ENCODE measurements at regions not wholly inside any gene's neighbourhood (a gene's known extent, or its start where the extent isn't known, plus 50 kb on each side); places are given as distances from the start of the nearest gene placed in this dataset.

DNA sequence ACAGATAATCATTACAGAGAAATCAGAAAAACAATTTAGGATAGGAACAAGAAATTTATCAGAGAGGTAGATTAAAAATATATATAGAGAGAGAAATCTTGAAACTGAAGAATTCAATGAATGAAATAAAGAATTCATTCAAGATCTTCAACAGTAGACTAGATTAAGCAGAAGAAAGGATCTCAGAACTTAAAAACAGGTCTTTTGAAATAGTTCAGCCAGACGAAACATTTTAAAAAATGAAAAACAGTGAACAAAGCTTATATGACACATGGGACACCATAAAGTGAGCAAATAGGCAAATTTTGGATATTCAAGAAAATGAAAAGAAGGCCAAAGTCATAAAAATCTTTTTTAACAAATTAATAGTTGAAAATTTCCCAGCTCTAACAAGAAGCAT is 138.8 kb downstream of the CASP12 start:
- peaks cover 1% of the 10 kb centered on the region for H3K4me1 Mint-ChIP-seq (ENCODE audit: low read depth)

DNA sequence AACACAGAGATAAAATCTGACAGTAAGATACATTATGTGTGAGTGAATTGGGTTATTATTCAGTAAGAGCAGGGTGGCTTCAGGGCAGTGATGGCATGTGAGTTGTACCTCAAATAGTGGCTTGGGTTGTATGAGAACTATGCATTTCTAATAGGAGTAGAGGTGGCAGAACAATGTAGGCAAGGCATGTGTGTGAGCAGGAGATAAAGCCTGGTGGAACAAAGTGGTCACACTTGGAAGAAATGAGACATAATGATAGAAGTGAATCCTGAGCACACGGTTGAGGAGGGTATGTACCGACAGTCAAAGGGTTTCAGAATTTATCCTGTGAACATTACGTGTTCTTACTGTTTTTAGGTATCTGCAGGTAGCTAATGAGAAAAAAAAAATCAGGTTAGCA is 159.3 kb downstream of the CASP12 start:
- intact Hi-C loops (cut with DNase I, micrococcal nuclease), result no loop called here
- POLR2A ChIA-PET, result no interaction called here

More for the DNA sequence above, 138.8 kb downstream of the CASP12 start:
- no peaks in the 10 kb centered on the region for H3K36me3 ChIP-seq (ENCODE audit: insufficient read depth, low read length)
- ChIA-PET CTCF (no interaction called here), POLR2A (no interaction called here)
- H3K4me3 ChIP-seq (ENCODE audit: low read length), result no peak overlapping the region
- Mint-ChIP-seq H3K4me3 (no peak overlapping the region), H3K27me3 (no peaks in the 10 kb centered on the region), H3K27ac (no peak overlapping the region), H3K36me3 (ENCODE audit: low read depth) (peaks cover 6% of the 10 kb centered on the region), H3K9me3 (peaks cover 12% of the 10 kb centered on the region)
- no peak for DNase-seq
- intact Hi-C loops (cut with DNase I, micrococcal nuclease), result no loop called here
- ATAC-seq (ENCODE audit: poor library complexity), result no peak
- H3K9me3 ChIP-seq (ENCODE audit: control insufficient read depth in 1 of 2, insufficient read depth in 1 of 2, low read length in 2 of 2), result peaks cover 10 to 11% of the 10 kb centered on the region in 2 experiments
- no peaks in the 10 kb centered on the region for H3K27me3 ChIP-seq (ENCODE audit: control insufficient read depth in 1 of 2, insufficient read depth in 2 of 2, low read length in 2 of 2)
- no peak overlapping the region for H3K27ac ChIP-seq (ENCODE audit: low read depth in 1 of 2, low read length in 2 of 2)
- no peaks in the 10 kb centered on the region for H3K4me1 ChIP-seq (ENCODE audit: insufficient read depth, low read length)
- TF ChIP-seq, protein P1, sequence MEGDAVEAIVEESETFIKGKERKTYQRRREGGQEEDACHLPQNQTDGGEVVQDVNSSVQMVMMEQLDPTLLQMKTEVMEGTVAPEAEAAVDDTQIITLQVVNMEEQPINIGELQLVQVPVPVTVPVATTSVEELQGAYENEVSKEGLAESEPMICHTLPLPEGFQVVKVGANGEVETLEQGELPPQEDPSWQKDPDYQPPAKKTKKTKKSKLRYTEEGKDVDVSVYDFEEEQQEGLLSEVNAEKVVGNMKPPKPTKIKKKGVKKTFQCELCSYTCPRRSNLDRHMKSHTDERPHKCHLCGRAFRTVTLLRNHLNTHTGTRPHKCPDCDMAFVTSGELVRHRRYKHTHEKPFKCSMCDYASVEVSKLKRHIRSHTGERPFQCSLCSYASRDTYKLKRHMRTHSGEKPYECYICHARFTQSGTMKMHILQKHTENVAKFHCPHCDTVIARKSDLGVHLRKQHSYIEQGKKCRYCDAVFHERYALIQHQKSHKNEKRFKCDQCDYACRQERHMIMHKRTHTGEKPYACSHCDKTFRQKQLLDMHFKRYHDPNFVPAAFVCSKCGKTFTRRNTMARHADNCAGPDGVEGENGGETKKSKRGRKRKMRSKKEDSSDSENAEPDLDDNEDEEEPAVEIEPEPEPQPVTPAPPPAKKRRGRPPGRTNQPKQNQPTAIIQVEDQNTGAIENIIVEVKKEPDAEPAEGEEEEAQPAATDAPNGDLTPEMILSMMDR (IDR thresholded peaks at IDR 0.05), result no peak

DNA sequence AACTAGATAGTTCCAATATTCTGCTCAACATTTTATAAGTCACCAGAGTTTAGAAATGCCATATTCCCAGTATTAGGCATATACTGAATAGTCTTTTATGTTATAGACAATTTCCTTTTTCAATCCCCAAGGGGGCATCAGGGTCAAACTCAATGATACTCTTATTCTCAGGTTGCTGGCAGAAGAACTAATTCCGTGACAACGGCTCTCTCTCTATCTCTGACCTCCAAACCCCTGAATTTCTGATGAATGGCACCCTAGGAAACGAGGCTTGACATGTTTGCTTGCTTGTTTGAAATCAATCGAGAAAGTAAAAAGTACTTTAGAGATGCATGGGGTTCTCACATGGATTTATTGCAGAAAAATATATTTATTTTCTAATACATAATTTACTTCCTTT is 160.1 kb downstream of the CASP12 start:
- Mint-ChIP-seq H3K4me3 (no peak overlapping the region), H3K4me1 (ENCODE audit: low read depth) (peaks cover 10% of the 10 kb centered on the region), H3K9me3 (peaks cover 2% of the 10 kb centered on the region), H3K36me3 (ENCODE audit: low read depth) (no peaks in the 10 kb centered on the region), H3K27me3 (no peaks in the 10 kb centered on the region), H3K27ac (no peak overlapping the region)
- DNase-seq (no peak), ATAC-seq (ENCODE audit: poor library complexity) (no peak)
- Histone ChIP-seq H3K4me1 (ENCODE audit: insufficient read depth, low read length) (no peaks in the 10 kb centered on the region), H3K4me3 (ENCODE audit: low read length) (no peak overlapping the region), H3K36me3 (ENCODE audit: insufficient read depth, low read length) (no peaks in the 10 kb centered on the region), H3K27me3 (ENCODE audit: control insufficient read depth in 1 of 2, insufficient read depth in 2 of 2, low read length in 2 of 2) (no peaks in the 10 kb centered on the region), H3K27ac (ENCODE audit: low read depth in 1 of 2, low read length in 2 of 2) (no peak overlapping the region), H3K9me3 (ENCODE audit: control insufficient read depth in 1 of 2, insufficient read depth in 1 of 2, low read length in 2 of 2) (no peaks in the 10 kb centered on the region)
- TF ChIP-seq, protein P1 (IDR thresholded peaks at IDR 0.05), result no peak
- intact Hi-C loops (cut with DNase I, micrococcal nuclease), result no loop called here
- ChIA-PET POLR2A (no interaction called here), CTCF (no interaction called here)

More for the DNA sequence above, 159.3 kb downstream of the CASP12 start:
- H3K4me1 ChIP-seq (ENCODE audit: insufficient read depth, low read length), result no peaks in the 10 kb centered on the region
- Mint-ChIP-seq H3K9me3 (peaks cover 2% of the 10 kb centered on the region), H3K4me1 (ENCODE audit: low read depth) (peaks cover 10% of the 10 kb centered on the region), H3K27ac (no peak overlapping the region), H3K27me3 (no peaks in the 10 kb centered on the region), H3K4me3 (no peak overlapping the region), H3K36me3 (ENCODE audit: low read depth) (no peaks in the 10 kb centered on the region)
- TF ChIP-seq, protein P1 (IDR thresholded peaks at IDR 0.05), result no peak
- no peaks in the 10 kb centered on the region for H3K27me3 ChIP-seq (ENCODE audit: control insufficient read depth in 1 of 2, insufficient read depth in 2 of 2, low read length in 2 of 2)
- DNase-seq (no peak), ATAC-seq (ENCODE audit: poor library complexity) (no peak)
- H3K27ac ChIP-seq (ENCODE audit: low read depth in 1 of 2, low read length in 2 of 2), result no peak overlapping the region
- CTCF ChIA-PET, result no interaction called here
- no peaks in the 10 kb centered on the region for H3K9me3 ChIP-seq (ENCODE audit: control insufficient read depth in 1 of 2, insufficient read depth in 1 of 2, low read length in 2 of 2)
- H3K4me3 ChIP-seq (ENCODE audit: low read length), result no peak overlapping the region
- H3K36me3 ChIP-seq (ENCODE audit: insufficient read depth, low read length), result no peaks in the 10 kb centered on the region

Measured in CD4-positive, alpha-beta T cell (primary cell).